ENCODE measurements at regions not wholly inside any gene's neighbourhood (a gene's known extent, or its start where the extent isn't known, plus 50 kb on each side); places are given as distances from the start of the nearest gene placed in this dataset.

- DNase-seq, result no peak
Observed at GRCh38 chr6:113258771-113259170, 598.4 kb upstream of the MARCKS start.

GRCh38 chr6:113271437-113271836, 585.7 kb upstream of the MARCKS start:
- DNase-seq, result no peak

GRCh38 chr6:113276601-113277000, 580.5 kb upstream of the MARCKS start:
- no peak for DNase-seq

- no peak for DNase-seq
Observed at GRCh38 chr6:113277111-113277510, 580.0 kb upstream of the MARCKS start.

GRCh38 chr6:113281014-113281413, 576.1 kb upstream of the MARCKS start:
- DNase-seq, result no peak

- DNase-seq, result no peak
Observed at GRCh38 chr6:113281431-113281830, 575.7 kb upstream of the MARCKS start.

- no peak for DNase-seq
Observed at GRCh38 chr6:113287396-113287795, 569.7 kb upstream of the MARCKS start.

- DNase-seq, result no peak
Observed at GRCh38 chr6:113288409-113288808, 568.7 kb upstream of the MARCKS start.

GRCh38 chr6:113289166-113289565, 568.0 kb upstream of the MARCKS start:
- DNase-seq, result no peak

- DNase-seq, result no peak
Observed at GRCh38 chr6:113290684-113291083, 566.5 kb upstream of the MARCKS start.

GRCh38 chr6:113291751-113292445, 565.2 kb upstream of the MARCKS start:
- DNase-seq, result no peak

GRCh38 chr6:113292646-113293422, 564.3 kb upstream of the MARCKS start:
- no peak for DNase-seq

- DNase-seq, result no peak
Observed at GRCh38 chr6:113293423-113293740, 563.8 kb upstream of the MARCKS start.

GRCh38 chr6:113299531-113299930, 557.6 kb upstream of the MARCKS start:
- DNase-seq, result peak; percentile 15

GRCh38 chr6:113301651-113302050, 555.5 kb upstream of the MARCKS start:
- peak; percentile 51 for DNase-seq

GRCh38 chr6:113304116-113304515, 553.0 kb upstream of the MARCKS start:
- no peak for DNase-seq

- peak; percentile 10 for DNase-seq
Observed at GRCh38 chr6:113306552-113307145, 550.5 kb upstream of the MARCKS start.

- DNase-seq, result no peak
Observed at GRCh38 chr6:113308266-113308665, 548.9 kb upstream of the MARCKS start.

GRCh38 chr6:113313841-113314240, 543.3 kb upstream of the MARCKS start:
- DNase-seq, result no peak

- DNase-seq, result no peak
Observed at GRCh38 chr6:113315165-113315564, 542.0 kb upstream of the MARCKS start.

- DNase-seq, result no peak
Observed at GRCh38 chr6:113315879-113316278, 541.3 kb upstream of the MARCKS start.

GRCh38 chr6:113317442-113317841, 539.7 kb upstream of the MARCKS start:
- DNase-seq, result no peak

- DNase-seq, result no peak
Observed at GRCh38 chr6:113317891-113318574, 539.1 kb upstream of the MARCKS start.

GRCh38 chr6:113318575-113318917, 538.6 kb upstream of the MARCKS start:
- no peak for DNase-seq

All from HCEC 1CT (cell line).